ENCODE measurements at regions not wholly inside any gene's neighbourhood (a gene's known extent, or its start where the extent isn't known, plus 50 kb on each side); places are given as distances from the start of the nearest gene placed in this dataset.
"Not testable (repeated sequence)": the region's sequence is repeated elsewhere in the genome, so short reads cannot be mapped to it uniquely, and the experiment has no call there.

- no peak for DNase-seq (ENCODE audit: low spot score)
These were observed 303.0 kb upstream of the STAC start for GRCh38 chr3:36077320-36077719.

GRCh38 chr3:36082958-36083357 is 297.3 kb upstream of the STAC start:
- DNase-seq (ENCODE audit: low spot score), result not testable (repeated sequence)

- no peak for DNase-seq (ENCODE audit: low spot score)
These were observed 285.1 kb upstream of the STAC start for GRCh38 chr3:36095238-36095637.

GRCh38 chr3:36097209-36097608 is 283.1 kb upstream of the STAC start:
- no peak for DNase-seq (ENCODE audit: low spot score)

DNA sequence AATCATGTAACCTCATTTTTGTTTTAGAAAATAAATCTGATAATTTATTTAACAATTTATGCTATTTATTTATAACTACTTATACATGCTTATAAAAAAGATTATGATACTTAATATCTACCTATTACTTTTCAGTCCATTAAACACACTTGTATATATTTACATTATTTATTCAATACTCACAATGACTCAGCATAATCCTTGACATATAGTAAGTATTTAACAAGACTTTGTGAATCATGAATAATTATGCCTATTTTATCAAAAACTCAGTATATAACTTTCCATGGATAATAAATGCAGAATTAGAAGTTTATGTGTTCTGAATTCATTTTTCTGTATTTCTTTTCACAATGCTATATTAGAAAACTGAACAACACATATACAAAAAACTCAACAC is 266.0 kb upstream of the STAC start:
- no peak for DNase-seq (ENCODE audit: low spot score)

- DNase-seq (ENCODE audit: low spot score), result no peak
These were observed 256.0 kb upstream of the STAC start for GRCh38 chr3:36124118-36124796.

GRCh38 chr3:36132214-36132613 is 248.1 kb upstream of the STAC start:
- no peak for DNase-seq (ENCODE audit: low spot score)

- DNase-seq (ENCODE audit: low spot score), result no peak
These were observed 244.4 kb upstream of the STAC start for GRCh38 chr3:36135863-36136262.

GRCh38 chr3:36142746-36143145 is 237.6 kb upstream of the STAC start:
- DNase-seq (ENCODE audit: low spot score), result no peak

- no peak for DNase-seq (ENCODE audit: low spot score)
These were observed 233.9 kb upstream of the STAC start for GRCh38 chr3:36146404-36146803.

GRCh38 chr3:36147934-36148558 is 232.3 kb upstream of the STAC start:
- DNase-seq (ENCODE audit: low spot score), result no peak

DNA sequence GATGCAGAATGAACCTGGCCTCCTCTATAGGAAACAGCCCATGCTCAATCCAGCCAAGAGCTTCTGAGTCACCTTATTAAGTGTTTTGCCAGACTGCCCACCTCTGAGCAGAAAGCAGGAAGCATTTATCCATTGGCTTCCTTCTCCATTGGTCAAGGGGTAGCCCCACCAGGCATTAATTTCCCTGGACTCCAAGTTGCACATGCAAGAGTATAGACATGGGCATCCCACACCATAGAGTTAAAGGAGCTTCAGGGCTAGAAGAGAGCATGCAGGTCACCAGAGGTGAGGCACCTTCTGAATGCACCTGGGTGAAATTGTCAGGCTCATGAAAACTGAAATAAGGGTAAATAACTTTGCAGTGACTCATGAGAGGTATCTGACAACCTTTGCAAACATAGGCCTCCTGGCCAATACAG is 230.8 kb upstream of the STAC start:
- DNase-seq (ENCODE audit: low spot score), result no peak

- no peak for DNase-seq (ENCODE audit: low spot score)
These were observed 224.8 kb upstream of the STAC start for GRCh38 chr3:36155515-36155914.

- DNase-seq (ENCODE audit: low spot score), result no peak
These were observed 215.9 kb upstream of the STAC start for GRCh38 chr3:36164400-36164799.

DNA sequence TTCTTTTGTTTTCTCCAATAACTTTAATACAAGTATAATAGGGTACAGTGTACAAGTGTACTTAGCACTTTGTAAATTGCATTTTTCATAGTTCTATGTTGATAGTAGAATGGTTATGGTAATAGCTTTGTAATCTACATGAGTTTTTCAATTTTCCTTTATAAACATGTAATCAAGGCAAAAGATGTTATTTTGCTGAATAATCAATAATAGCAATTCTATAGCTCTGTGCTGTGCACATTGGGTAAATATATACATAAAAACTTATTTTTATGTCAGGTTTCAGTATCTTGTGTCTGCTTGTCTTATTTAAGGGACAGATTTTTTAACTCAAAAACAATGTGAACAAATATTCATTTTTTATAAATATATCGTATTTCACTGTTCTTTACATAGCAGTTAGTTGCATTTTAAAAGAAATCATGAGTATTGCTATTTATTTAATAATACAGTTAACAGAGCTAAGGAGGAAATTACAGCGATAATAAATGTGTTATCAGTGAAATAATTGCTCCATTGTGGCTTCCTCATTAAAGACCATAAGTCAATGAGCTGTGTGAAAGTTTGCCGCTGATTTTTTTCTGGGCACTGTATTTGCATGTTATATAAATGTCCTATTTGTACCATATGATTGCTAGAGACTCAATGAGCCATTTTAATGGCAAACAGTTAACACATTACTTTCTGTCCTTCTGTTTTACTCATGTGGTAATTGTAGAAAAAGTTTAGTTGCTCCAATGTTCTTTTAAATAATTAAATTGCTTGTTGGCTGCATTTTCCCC is 214.6 kb upstream of the STAC start:
- DNase-seq (ENCODE audit: low spot score), result no peak

DNA sequence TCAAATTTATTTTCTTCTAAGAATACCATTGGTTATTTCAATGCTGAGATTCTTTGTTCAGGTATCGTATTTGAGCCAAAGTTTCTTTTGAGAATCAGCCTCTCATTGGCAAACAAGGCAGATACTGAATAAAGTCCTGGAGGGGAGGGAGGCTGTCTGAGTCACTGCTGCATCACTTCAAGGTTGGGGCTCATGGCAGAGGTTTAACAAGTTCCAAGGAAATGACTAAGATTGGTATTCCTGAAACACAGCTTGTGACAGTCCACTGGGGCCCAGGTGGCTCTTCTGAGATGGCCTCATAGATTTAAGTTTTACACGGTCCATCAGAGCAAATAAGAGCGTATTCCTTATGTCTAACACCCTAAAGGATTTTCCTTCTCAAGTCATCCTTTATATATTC is 213.8 kb upstream of the STAC start:
- DNase-seq (ENCODE audit: low spot score), result no peak

DNA sequence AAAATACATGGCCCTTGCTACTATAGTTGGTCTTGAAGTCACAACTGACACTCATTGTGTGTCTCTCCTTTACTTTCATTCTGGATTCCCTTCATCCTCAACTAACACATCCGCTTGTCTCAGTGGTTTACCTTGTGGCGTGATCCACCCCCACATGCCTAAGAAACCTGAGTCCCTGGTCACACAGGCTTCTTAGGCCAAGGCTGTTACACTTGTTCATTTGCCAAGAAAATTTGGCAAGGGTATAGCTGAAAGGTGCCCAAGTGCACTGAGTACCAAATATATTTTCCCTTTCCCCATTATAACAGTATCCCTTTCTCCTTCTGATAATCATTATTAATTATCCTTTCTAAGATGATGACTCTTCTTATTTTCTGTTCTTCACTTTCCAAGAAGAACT is 207.6 kb upstream of the STAC start:
- DNase-seq (ENCODE audit: low spot score), result no peak

DNA sequence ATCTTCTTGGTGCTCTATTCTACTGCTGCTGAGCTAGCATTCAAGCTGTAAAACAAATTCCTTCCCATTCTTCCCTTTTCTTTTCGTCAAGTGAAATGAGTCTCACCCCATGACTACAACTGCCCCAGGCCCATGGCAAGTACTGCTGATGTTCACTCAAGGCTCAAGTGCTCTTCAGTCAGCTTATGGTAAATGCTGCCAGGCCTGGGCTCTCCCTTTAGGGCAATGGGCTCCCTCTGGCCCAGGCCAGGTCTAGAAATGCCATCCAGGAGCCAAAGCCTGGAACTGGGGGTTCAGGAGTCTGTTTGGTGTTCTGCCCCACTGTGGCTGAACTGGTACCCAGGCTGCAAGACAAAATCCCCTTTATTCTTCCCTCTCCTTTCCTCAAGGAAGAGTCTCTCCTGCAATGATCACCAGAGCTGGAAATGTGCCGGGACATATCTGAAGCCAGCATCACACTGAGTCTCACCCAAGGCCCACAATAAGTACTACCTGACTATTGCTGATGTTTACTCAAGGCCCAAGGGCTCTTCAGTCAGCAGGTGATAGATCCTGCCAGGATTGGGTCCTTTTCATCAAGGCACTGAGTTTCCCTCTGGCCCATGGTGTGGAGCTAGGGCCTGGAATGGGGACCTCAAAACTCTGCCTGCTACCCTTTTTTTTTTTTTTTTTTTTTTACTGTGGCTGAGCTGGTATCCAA is 205.0 kb upstream of the STAC start:
- no peak for DNase-seq (ENCODE audit: low spot score)

DNA sequence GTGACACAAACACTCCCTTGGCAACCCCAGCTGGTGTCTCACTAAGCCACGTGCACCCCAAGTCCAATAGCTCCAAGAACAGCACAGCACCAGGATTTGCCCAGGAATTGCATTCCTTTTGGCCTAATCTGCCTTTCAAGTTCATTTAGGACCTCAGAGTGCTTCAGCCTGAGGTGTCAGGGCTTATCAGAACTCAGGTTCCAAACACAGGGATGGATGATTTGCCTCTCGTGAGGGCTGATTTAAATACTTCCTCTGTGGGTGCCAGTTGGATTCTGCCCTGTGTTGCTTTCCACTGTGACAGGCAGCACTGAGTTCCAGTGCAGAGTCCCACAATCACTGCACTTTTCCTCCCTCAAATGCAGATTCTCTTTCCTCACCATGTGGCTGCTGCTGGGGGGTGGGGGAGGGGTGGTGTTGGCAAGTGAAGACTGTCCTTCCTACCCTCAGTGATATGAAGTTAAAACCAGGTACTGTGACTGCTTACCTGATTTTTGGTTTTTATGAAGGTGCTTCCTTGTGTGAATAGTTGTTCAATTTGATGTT is 204.3 kb upstream of the STAC start:
- DNase-seq (ENCODE audit: low spot score), result no peak

GRCh38 chr3:36178018-36178417 is 202.3 kb upstream of the STAC start:
- no peak for DNase-seq (ENCODE audit: low spot score)

GRCh38 chr3:36182024-36182423 is 198.3 kb upstream of the STAC start:
- DNase-seq (ENCODE audit: low spot score), result no peak

DNA sequence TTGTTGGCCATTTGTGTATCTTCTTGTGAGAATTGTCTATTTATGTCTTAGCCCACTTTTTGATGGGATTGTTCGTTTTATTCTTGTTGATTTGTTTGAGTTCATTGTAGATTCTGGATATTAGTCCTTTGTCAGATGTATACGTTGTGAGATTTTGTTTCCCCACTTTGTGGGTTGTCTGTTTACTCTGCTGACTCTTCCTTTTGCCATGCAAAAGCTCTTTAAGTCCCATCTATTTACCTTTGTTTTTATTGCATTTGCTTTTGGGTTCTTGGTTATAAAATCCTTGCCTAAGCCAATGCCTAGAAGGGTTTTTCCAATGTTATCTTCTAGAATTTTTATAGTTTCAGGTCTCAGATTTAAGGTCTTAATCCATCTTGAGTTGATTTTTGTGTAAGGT is 193.1 kb upstream of the STAC start:
- not testable (repeated sequence) for DNase-seq (ENCODE audit: low spot score)

Measured in putamen (tissue), 1 donor.